GM23338 (cell line): ENCODE measurements at regions not wholly inside any gene's neighbourhood (a gene's known extent, or its start where the extent isn't known, plus 50 kb on each side); places are given as distances from the start of the nearest gene placed in this dataset.

Experiments
- CREB1 ChIP-seq: fragments of 250-450 bp; sonication (Bioruptor Pico); IDR thresholded peaks from 2 replicates; pipeline ENCODE4 v1.5.0; 2020; ENCODE audit warnings: low read depth, mild to moderate bottlenecking, moderate library complexity
- EZH2 ChIP-seq: fragments of 200-600 bp; sonication (generic); IDR thresholded peaks from one replicate; pipeline ENCODE4 v1.8.0; 2017; ENCODE audit warnings: antibody characterized with exemption, mild to moderate bottlenecking, low read depth; ENCODE audit not compliant: unreplicated experiment
- EZH2phosphoT487 ChIP-seq: fragments of 200-600 bp; sonication (generic); IDR thresholded peaks from one replicate; pipeline ENCODE4 v1.8.1; 2018; ENCODE audit warnings: antibody characterized with exemption; ENCODE audit not compliant: unreplicated experiment
- JUNB ChIP-seq: IDR thresholded peaks from one replicate; pipeline ENCODE4 v1.6.1; 2016; ENCODE audit warnings: antibody characterized with exemption; ENCODE audit not compliant: unreplicated experiment
- NANOG ChIP-seq: IDR thresholded peaks from 2 replicates; pipeline ENCODE4 v1.6.1; 2016; ENCODE audit warnings: antibody characterized with exemption, borderline replicate concordance
- POLR2AphosphoS5 ChIP-seq: IDR thresholded peaks from 2 replicates; pipeline ENCODE4 v1.6.1; 2016; ENCODE audit warnings: antibody characterized with exemption, low read depth
- STAT1 ChIP-seq: IDR thresholded peaks from one replicate; pipeline ENCODE4 v1.6.1; 2016; ENCODE audit warnings: antibody characterized with exemption; ENCODE audit not compliant: unreplicated experiment
- ZNF114 ChIP-seq: fragments of 250-450 bp; sonication (Bioruptor Pico); IDR thresholded peaks from 2 replicates; pipeline ENCODE4 v1.5.0; 2020; ENCODE audit warnings: mild to moderate bottlenecking, moderate library complexity
- TF ChIP-seq, protein P1 (sequence below), 2 experiments: fragments of 200-600 bp in 1 of 2; sonication (generic) in 1 of 2; conservative IDR thresholded peaks; 2 replicates each; pipeline versions ENCODE4 v1.5.1 to v1.6.1; 2016 to 2017; ENCODE audit warnings: antibody characterized with exemption in 2 of 2, low read depth in 2 of 2, mild to moderate bottlenecking in 2 of 2, moderate library complexity in 1 of 2
- TF ChIP-seq, protein P2 (sequence below): IDR thresholded peaks from one replicate; pipeline ENCODE4 v1.6.1; 2018; ENCODE audit warnings: antibody characterized with exemption; ENCODE audit not compliant: unreplicated experiment
- TF ChIP-seq, protein P3 (sequence below): IDR thresholded peaks from 2 replicates; pipeline ENCODE4 v1.6.1; 2016; ENCODE audit warnings: antibody characterized with exemption
- TF ChIP-seq, protein P4 (sequence below): fragments of 250-450 bp; sonication (Bioruptor Pico); IDR thresholded peaks from 2 replicates; pipeline ENCODE4 v1.5.0; 2020; ENCODE audit warnings: mild to moderate bottlenecking, moderate library complexity

DNA sequence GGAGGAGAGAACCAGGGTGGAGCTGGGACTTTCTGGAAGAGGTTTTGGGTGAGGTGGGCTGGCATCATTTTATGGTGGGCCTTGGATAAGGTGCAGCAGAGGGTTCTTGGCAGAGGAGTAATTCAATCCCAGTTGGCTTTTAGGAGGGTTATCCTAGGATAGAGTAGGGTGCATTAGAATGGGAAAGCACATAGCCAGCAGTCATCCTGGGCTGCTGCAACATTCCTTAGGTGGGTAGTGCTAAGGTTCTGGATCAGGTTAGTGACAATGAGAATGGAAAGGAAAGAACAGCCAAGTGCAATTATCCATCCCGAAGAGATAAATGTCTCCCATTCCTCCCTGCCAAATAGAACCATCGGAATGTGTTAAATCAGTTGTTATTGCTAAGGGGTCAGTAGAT, 157.3 kb upstream of the SPRED2 start:
- TF ChIP-seq ZNF114 (CRISPR knock-in tag): no peak
- TF ChIP-seq, protein P1, sequence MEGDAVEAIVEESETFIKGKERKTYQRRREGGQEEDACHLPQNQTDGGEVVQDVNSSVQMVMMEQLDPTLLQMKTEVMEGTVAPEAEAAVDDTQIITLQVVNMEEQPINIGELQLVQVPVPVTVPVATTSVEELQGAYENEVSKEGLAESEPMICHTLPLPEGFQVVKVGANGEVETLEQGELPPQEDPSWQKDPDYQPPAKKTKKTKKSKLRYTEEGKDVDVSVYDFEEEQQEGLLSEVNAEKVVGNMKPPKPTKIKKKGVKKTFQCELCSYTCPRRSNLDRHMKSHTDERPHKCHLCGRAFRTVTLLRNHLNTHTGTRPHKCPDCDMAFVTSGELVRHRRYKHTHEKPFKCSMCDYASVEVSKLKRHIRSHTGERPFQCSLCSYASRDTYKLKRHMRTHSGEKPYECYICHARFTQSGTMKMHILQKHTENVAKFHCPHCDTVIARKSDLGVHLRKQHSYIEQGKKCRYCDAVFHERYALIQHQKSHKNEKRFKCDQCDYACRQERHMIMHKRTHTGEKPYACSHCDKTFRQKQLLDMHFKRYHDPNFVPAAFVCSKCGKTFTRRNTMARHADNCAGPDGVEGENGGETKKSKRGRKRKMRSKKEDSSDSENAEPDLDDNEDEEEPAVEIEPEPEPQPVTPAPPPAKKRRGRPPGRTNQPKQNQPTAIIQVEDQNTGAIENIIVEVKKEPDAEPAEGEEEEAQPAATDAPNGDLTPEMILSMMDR (conservative IDR thresholded peaks at IDR 0.05; ENCODE audit: low read depth in 2 of 2): no peak
- TF ChIP-seq EZH2: no peak
- no peak for TF ChIP-seq EZH2phosphoT487
- TF ChIP-seq POLR2AphosphoS5: no peak
- no peak for TF ChIP-seq JUNB
- no peak for TF ChIP-seq STAT1
- TF ChIP-seq, protein P2, sequence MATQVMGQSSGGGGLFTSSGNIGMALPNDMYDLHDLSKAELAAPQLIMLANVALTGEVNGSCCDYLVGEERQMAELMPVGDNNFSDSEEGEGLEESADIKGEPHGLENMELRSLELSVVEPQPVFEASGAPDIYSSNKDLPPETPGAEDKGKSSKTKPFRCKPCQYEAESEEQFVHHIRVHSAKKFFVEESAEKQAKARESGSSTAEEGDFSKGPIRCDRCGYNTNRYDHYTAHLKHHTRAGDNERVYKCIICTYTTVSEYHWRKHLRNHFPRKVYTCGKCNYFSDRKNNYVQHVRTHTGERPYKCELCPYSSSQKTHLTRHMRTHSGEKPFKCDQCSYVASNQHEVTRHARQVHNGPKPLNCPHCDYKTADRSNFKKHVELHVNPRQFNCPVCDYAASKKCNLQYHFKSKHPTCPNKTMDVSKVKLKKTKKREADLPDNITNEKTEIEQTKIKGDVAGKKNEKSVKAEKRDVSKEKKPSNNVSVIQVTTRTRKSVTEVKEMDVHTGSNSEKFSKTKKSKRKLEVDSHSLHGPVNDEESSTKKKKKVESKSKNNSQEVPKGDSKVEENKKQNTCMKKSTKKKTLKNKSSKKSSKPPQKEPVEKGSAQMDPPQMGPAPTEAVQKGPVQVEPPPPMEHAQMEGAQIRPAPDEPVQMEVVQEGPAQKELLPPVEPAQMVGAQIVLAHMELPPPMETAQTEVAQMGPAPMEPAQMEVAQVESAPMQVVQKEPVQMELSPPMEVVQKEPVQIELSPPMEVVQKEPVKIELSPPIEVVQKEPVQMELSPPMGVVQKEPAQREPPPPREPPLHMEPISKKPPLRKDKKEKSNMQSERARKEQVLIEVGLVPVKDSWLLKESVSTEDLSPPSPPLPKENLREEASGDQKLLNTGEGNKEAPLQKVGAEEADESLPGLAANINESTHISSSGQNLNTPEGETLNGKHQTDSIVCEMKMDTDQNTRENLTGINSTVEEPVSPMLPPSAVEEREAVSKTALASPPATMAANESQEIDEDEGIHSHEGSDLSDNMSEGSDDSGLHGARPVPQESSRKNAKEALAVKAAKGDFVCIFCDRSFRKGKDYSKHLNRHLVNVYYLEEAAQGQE: no peak
- TF ChIP-seq, protein P3, sequence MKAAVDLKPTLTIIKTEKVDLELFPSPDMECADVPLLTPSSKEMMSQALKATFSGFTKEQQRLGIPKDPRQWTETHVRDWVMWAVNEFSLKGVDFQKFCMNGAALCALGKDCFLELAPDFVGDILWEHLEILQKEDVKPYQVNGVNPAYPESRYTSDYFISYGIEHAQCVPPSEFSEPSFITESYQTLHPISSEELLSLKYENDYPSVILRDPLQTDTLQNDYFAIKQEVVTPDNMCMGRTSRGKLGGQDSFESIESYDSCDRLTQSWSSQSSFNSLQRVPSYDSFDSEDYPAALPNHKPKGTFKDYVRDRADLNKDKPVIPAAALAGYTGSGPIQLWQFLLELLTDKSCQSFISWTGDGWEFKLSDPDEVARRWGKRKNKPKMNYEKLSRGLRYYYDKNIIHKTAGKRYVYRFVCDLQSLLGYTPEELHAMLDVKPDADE: no peak
- TF ChIP-seq NANOG: no peak
- TF ChIP-seq CREB1 (CRISPR knock-in tag): no peak
- TF ChIP-seq, protein P4, sequence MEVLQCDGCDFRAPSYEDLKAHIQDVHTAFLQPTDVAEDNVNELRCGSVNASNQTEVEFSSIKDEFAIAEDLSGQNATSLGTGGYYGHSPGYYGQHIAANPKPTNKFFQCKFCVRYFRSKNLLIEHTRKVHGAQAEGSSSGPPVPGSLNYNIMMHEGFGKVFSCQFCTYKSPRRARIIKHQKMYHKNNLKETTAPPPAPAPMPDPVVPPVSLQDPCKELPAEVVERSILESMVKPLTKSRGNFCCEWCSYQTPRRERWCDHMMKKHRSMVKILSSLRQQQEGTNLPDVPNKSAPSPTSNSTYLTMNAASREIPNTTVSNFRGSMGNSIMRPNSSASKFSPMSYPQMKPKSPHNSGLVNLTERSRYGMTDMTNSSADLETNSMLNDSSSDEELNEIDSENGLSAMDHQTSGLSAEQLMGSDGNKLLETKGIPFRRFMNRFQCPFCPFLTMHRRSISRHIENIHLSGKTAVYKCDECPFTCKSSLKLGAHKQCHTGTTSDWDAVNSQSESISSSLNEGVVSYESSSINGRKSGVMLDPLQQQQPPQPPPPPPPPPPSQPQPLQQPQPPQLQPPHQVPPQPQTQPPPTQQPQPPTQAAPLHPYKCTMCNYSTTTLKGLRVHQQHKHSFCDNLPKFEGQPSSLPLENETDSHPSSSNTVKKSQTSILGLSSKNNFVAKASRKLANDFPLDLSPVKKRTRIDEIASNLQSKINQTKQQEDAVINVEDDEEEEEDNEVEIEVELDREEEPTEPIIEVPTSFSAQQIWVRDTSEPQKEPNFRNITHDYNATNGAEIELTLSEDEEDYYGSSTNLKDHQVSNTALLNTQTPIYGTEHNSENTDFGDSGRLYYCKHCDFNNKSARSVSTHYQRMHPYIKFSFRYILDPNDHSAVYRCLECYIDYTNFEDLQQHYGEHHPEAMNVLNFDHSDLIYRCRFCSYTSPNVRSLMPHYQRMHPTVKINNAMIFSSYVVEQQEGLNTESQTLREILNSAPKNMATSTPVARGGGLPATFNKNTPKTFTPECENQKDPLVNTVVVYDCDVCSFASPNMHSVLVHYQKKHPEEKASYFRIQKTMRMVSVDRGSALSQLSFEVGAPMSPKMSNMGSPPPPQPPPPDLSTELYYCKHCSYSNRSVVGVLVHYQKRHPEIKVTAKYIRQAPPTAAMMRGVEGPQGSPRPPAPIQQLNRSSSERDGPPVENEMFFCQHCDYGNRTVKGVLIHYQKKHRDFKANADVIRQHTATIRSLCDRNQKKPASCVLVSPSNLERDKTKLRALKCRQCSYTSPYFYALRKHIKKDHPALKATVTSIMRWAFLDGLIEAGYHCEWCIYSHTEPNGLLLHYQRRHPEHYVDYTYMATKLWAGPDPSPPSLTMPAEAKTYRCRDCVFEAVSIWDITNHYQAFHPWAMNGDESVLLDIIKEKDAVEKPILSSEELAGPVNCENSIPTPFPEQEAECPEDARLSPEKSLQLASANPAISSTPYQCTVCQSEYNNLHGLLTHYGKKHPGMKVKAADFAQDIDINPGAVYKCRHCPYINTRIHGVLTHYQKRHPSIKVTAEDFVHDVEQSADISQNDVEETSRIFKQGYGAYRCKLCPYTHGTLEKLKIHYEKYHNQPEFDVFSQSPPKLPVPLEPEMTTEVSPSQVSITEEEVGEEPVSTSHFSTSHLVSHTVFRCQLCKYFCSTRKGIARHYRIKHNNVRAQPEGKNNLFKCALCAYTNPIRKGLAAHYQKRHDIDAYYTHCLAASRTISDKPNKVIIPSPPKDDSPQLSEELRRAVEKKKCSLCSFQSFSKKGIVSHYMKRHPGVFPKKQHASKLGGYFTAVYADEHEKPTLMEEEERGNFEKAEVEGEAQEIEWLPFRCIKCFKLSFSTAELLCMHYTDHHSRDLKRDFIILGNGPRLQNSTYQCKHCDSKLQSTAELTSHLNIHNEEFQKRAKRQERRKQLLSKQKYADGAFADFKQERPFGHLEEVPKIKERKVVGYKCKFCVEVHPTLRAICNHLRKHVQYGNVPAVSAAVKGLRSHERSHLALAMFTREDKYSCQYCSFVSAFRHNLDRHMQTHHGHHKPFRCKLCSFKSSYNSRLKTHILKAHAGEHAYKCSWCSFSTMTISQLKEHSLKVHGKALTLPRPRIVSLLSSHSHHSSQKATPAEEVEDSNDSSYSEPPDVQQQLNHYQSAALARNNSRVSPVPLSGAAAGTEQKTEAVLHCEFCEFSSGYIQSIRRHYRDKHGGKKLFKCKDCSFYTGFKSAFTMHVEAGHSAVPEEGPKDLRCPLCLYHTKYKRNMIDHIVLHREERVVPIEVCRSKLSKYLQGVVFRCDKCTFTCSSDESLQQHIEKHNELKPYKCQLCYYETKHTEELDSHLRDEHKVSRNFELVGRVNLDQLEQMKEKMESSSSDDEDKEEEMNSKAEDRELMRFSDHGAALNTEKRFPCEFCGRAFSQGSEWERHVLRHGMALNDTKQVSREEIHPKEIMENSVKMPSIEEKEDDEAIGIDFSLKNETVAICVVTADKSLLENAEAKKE (CRISPR knock-in tag): no peak
